ENCODE measurements at regions not wholly inside any gene's neighbourhood (a gene's known extent, or its start where the extent isn't known, plus 50 kb on each side); places are given as distances from the start of the nearest gene placed in this dataset.

DNA sequence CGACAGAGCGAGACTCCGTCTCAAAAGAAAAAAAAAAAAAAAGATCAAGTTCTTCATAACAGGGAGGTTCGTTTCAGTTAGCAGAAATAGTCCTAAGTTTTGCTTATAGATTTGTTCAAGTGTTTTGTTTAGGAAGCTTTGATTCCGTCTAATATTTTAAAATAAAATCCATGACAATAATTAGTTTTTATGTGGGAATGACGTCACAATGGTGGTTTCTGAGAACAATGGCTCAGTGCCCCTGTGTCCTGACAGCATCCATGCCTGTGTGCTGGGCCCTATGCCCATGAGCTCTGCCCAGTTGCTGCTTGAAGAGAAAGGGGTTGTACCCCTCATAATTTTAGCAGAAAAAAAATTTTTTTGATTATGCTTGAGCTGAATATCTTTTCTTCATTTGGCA lies 134.0 kb downstream of the SST start:
- CTCF ChIA-PET = interaction anchor here (0.9 kb wide), 1 partner anchor 30 kb away, joined by 3 read pairs; no protein-coding TSS in a partner anchor
- FAIRE-seq (no peak), DNase-seq (ENCODE audit: low read depth, low spot score) (no peak)
- no peak overlapping the region for H2AFZ ChIP-seq (ENCODE audit: low read depth, low read length)
- dilution Hi-C loops (cut with MboI; ENCODE audit: extremely low pct_ligation_motif_present, low sequenced_read_pairs) (no loop called here), intact Hi-C loops (cut with micrococcal nuclease) (no loop called here)
- no TSS peak for BruUV-seq (replicated peaks)
- TF ChIP-seq EZH2 (IDR thresholded peaks at IDR 0.05; ENCODE audit: borderline replicate concordance, low read depth, low read length, severe bottlenecking) (no peak), POLR2AphosphoS5 (IDR thresholded peaks at IDR 0.05; ENCODE audit: insufficient read depth, low read depth, low read length) (no peak), GATA2 (IDR thresholded peaks at IDR 0.05; ENCODE audit: insufficient read depth, insufficient read length, low read depth, low read length) (no peak), FOS (IDR thresholded peaks at IDR 0.05; ENCODE audit: borderline replicate concordance, insufficient read depth, low read length) (no peak)
- no peaks in the 10 kb centered on the region for H3K9me1 ChIP-seq (replicated peaks; ENCODE audit: control insufficient read depth, extremely low read depth, insufficient read depth, low read length)
- no peak overlapping the region for H3K27ac ChIP-seq (ENCODE audit: insufficient read depth, low read depth, low read length)
- H3K27me3 ChIP-seq (ENCODE audit: control insufficient read depth in 2 of 2, insufficient read depth in 2 of 2, low read length in 2 of 2) = no peaks in the 10 kb centered on the region
- POLR2A ChIA-PET = no interaction called here
- H3K9ac ChIP-seq (replicated peaks; ENCODE audit: extremely low read depth, insufficient read depth, low read length) = no peak overlapping the region
- no peaks in the 10 kb centered on the region for H3K36me3 ChIP-seq (ENCODE audit: control insufficient read depth in 2 of 2, extremely low read depth in 1 of 2, insufficient read depth in 2 of 2, low read length in 2 of 2)
- no peak overlapping the region for H3K4me2 ChIP-seq (ENCODE audit: insufficient read depth, low read length)
- no peaks in the 10 kb centered on the region for H3K4me1 ChIP-seq (ENCODE audit: control insufficient read depth, extremely low read depth, insufficient read depth, low read length)
- H3K9me3 ChIP-seq (replicated peaks; ENCODE audit: control insufficient read depth, insufficient read depth, low read length) = peaks cover 2% of the 10 kb centered on the region
- H3K79me2 ChIP-seq (ENCODE audit: control insufficient read depth, insufficient read depth, low read length) = no peaks in the 10 kb centered on the region
- H4K20me1 ChIP-seq (replicated peaks; ENCODE audit: control insufficient read depth, extremely low read depth, insufficient read depth, low read length) = no peaks in the 10 kb centered on the region
- no peak overlapping the region for H3K4me3 ChIP-seq (replicated peaks in 1 of 3; ENCODE audit: insufficient read depth in 1 of 3, low read depth in 1 of 3, low read length in 3 of 3)

DNA sequence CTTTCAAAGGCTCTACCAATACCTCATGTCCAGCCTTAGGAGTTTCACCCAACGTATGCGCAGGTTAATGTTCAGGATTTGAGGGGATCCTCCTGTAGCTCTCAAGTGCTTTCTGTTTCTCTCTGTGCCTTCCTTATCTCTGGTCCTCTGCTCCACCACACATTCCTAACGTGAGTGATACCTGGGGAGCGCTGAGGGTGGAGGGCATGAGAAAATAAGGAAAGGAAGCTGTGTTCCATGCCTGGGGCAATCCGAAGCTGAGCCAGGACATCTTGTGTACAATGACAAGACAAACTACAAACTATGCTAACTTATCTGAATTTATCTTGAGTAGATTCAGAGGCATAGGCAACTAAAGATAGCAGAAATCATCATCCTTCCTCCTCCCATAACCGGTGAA lies 136.4 kb downstream of the SST start:
- intact Hi-C loops (cut with micrococcal nuclease) (no loop called here), dilution Hi-C loops (cut with MboI; ENCODE audit: extremely low pct_ligation_motif_present, low sequenced_read_pairs) (no loop called here)
- no peak overlapping the region for H3K4me2 ChIP-seq (ENCODE audit: insufficient read depth, low read length)
- H3K79me2 ChIP-seq (ENCODE audit: control insufficient read depth, insufficient read depth, low read length) = no peaks in the 10 kb centered on the region
- no peak overlapping the region for H2AFZ ChIP-seq (ENCODE audit: low read depth, low read length)
- ChIA-PET POLR2A (no interaction called here), CTCF (no interaction called here)
- DNase-seq (ENCODE audit: low read depth, low spot score) = no peak
- peaks cover 2% of the 10 kb centered on the region for H3K9me3 ChIP-seq (replicated peaks; ENCODE audit: control insufficient read depth, insufficient read depth, low read length)
- H3K27me3 ChIP-seq (ENCODE audit: control insufficient read depth in 2 of 2, insufficient read depth in 2 of 2, low read length in 2 of 2) = no peaks in the 10 kb centered on the region
- no peak overlapping the region for H3K9ac ChIP-seq (replicated peaks; ENCODE audit: extremely low read depth, insufficient read depth, low read length)
- H3K4me1 ChIP-seq (ENCODE audit: control insufficient read depth, extremely low read depth, insufficient read depth, low read length) = no peaks in the 10 kb centered on the region
- no peaks in the 10 kb centered on the region for H3K36me3 ChIP-seq (ENCODE audit: control insufficient read depth in 2 of 2, extremely low read depth in 1 of 2, insufficient read depth in 2 of 2, low read length in 2 of 2)
- no TSS peak for BruUV-seq (replicated peaks)
- FAIRE-seq = no peak
- H4K20me1 ChIP-seq (replicated peaks; ENCODE audit: control insufficient read depth, extremely low read depth, insufficient read depth, low read length) = no peaks in the 10 kb centered on the region
- no peak overlapping the region for H3K4me3 ChIP-seq (replicated peaks in 1 of 3; ENCODE audit: insufficient read depth in 1 of 3, low read depth in 1 of 3, low read length in 3 of 3)
- H3K27ac ChIP-seq (ENCODE audit: insufficient read depth, low read depth, low read length) = no peak overlapping the region
- no peaks in the 10 kb centered on the region for H3K9me1 ChIP-seq (replicated peaks; ENCODE audit: control insufficient read depth, extremely low read depth, insufficient read depth, low read length)
- TF ChIP-seq MAX (IDR thresholded peaks at IDR 0.05; ENCODE audit: insufficient read depth, insufficient read length) (no peak), FOS (IDR thresholded peaks at IDR 0.05; ENCODE audit: borderline replicate concordance, insufficient read depth, low read length) (no peak), POLR2A (IDR thresholded peaks at IDR 0.05; ENCODE audit: low read depth, low read length) (no peak), MYC (IDR thresholded peaks at IDR 0.05; ENCODE audit: low read depth, low read length) (no peak)
- TF ChIP-seq, protein P1, sequence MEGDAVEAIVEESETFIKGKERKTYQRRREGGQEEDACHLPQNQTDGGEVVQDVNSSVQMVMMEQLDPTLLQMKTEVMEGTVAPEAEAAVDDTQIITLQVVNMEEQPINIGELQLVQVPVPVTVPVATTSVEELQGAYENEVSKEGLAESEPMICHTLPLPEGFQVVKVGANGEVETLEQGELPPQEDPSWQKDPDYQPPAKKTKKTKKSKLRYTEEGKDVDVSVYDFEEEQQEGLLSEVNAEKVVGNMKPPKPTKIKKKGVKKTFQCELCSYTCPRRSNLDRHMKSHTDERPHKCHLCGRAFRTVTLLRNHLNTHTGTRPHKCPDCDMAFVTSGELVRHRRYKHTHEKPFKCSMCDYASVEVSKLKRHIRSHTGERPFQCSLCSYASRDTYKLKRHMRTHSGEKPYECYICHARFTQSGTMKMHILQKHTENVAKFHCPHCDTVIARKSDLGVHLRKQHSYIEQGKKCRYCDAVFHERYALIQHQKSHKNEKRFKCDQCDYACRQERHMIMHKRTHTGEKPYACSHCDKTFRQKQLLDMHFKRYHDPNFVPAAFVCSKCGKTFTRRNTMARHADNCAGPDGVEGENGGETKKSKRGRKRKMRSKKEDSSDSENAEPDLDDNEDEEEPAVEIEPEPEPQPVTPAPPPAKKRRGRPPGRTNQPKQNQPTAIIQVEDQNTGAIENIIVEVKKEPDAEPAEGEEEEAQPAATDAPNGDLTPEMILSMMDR (IDR thresholded peaks at IDR 0.05; ENCODE audit: extremely low read depth in 1 of 2, insufficient read depth in 1 of 2, low read depth in 1 of 2, low read length in 2 of 2) = no peak
